Panc1 (cell line): ENCODE measurements at regions not wholly inside any gene's neighbourhood (a gene's known extent, or its start where the extent isn't known, plus 50 kb on each side); places are given as distances from the start of the nearest gene placed in this dataset.

Source experiments
- ATAC-seq: fragments of 200-7000 bp; cut with Tn5 transposase; 2 replicates; pipeline ENCODE4 v1.9.1; 2020; ENCODE audit warnings: mild to moderate bottlenecking, moderate library complexity
- BruUV-seq: library from RNA; stranded (reverse); fragments of 400-500 nt; replicated peaks from 2 replicates; lab custom pipeline; 2021; lab: Mats Ljungman, UMichigan
- CTCF ChIA-PET: fragments of 300-600 bp; sonication (Branson Sonifier 250); formaldehyde crosslinking; loops from one replicate; lab custom pipeline; 2022; ENCODE audit warnings: antibody characterized with exemption; lab: Charles Lee
- POLR2A ChIA-PET: fragments of 300-600 bp; sonication (Branson Sonifier 250); formaldehyde crosslinking; loops from one replicate; lab custom pipeline; 2022; ENCODE audit warnings: antibody characterized with exemption; lab: Charles Lee
- DNase-seq: peaks from one replicate; pipeline ENCODE4 v3.0.0-alpha.2; 2010; ENCODE audit warnings: low read depth, low spot score
- H3K27ac ChIP-seq: 2 replicates; pipeline ENCODE4 v1.5.1; 2011; ENCODE audit warnings: mild to moderate bottlenecking, low read length, inconsistent platforms
- H3K27me3 ChIP-seq: fragments of 200-500 bp; sonication (Bioruptor generic); 2 replicates; pipeline ENCODE4 v1.6.0; 2014; ENCODE audit warnings: low read length, inconsistent platforms; ENCODE audit not compliant: control insufficient read depth, insufficient read depth
- H3K36me3 ChIP-seq: fragments of 200-500 bp; sonication (Bioruptor generic); 2 replicates; pipeline ENCODE4 v1.5.1; 2014; ENCODE audit warnings: inconsistent platforms, mild to moderate bottlenecking, low read length, moderate library complexity; ENCODE audit not compliant: control insufficient read depth, insufficient read depth
- H3K4me1 ChIP-seq: 2 replicates; pipeline ENCODE4 v1.5.1; 2011; ENCODE audit warnings: inconsistent platforms, mild to moderate bottlenecking, low read length, moderate library complexity; ENCODE audit not compliant: control insufficient read depth, insufficient read depth
- H3K4me3 ChIP-seq, 2 experiments: 2 replicates each; pipeline ENCODE4 v1.5.1; 2011 to 2012; ENCODE audit warnings: low read depth in 2 of 2, low read length in 2 of 2, mild to moderate bottlenecking in 2 of 2, inconsistent platforms in 1 of 2, moderate library complexity in 1 of 2
- H3K9me3 ChIP-seq: fragments of 200-500 bp; sonication (Bioruptor generic); 2 replicates; pipeline ENCODE4 v1.5.1; 2014; ENCODE audit warnings: low read depth, mild to moderate bottlenecking, inconsistent platforms, low read length, moderate library complexity; ENCODE audit not compliant: control insufficient read depth, insufficient read depth
- CTCF ChIP-seq: fragments of 450-650 bp; IDR thresholded peaks from 2 replicates; pipeline ENCODE4 v1.5.1; 2017; ENCODE audit warnings: mild to moderate bottlenecking
- POLR2AphosphoS5 ChIP-seq: IDR thresholded peaks from 2 replicates; pipeline ENCODE4 v1.6.1; 2012; ENCODE audit warnings: mild to moderate bottlenecking, low read depth, low read length, moderate library complexity
- SIN3A ChIP-seq: IDR thresholded peaks from 2 replicates; pipeline ENCODE4 v1.6.1; 2012; ENCODE audit warnings: low read depth, mild to moderate bottlenecking, low read length, moderate library complexity, borderline replicate concordance; ENCODE audit not compliant: insufficient read depth
- TCF7L2 ChIP-seq: IDR thresholded peaks from 2 replicates; pipeline ENCODE4 v1.6.1; 2011; ENCODE audit warnings: mild to moderate bottlenecking, low read depth, low read length, inconsistent platforms
- in situ Hi-C: cut with HindIII; loops from 2 replicates; pipeline ENCODE4 v1.10.0; 2016; ENCODE audit warnings: low sequenced_read_pairs, low pct_unique_long_range_greater_than_20kb
- intact Hi-C: fragments of 100-400 bp; cut with micrococcal nuclease; formaldehyde crosslinking; loops from one replicate; pipeline ENCODE4 v1.10.0; 2022; ENCODE audit not compliant: unreplicated experiment
- TF ChIP-seq, protein P1 (sequence below), 2 experiments: IDR thresholded peaks; 2 replicates each; pipeline ENCODE4 v1.6.1; 2011 to 2012; ENCODE audit warnings: low read depth in 2 of 2, control low read depth in 1 of 2, low read length in 1 of 2, mild to moderate bottlenecking in 1 of 2, moderate library complexity in 1 of 2; ENCODE audit not compliant: insufficient read depth in 1 of 2

DNA sequence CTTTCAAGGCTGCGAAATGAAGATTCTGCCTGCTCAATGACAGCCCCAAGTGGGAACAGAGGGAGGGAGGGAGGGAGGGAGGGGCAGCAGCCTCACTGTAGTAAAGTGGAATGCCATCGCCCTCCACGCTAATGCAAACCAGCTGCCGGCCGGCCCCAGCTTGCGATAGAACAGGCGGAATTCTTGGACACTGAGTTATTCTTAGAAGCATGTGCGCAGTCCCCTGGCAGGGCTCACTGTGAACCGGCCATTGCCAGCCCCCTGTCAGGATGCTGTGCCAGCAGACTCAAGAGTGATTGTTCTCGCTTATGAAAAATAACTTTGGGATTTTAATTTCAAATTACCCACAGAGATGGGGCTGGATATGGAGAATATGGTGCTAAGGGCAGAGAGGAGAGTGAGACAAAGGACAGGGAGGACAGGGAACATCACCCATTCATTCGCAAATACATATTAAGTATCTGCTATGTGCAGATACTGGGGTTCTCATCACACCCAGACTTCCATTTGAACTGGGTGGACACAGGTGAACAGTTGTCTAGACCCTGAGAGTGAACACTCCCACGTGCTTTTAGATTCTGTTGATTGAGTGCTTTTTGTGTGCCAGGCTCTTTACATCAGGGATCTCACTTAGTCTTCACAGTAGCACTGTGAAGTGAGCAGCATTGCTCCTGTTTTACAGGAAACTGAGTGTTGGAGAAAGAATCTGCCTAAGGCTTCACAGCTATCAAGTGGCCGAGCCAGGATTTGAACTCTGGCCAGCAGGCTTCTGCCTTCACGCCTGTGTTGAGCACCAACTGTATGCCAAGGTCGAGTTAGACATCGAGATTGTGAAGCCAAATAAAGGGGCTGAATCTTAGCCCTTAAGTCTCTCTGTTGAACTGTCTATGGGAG is 192.9 kb downstream of the C12orf75 start:
- TF ChIP-seq POLR2AphosphoS5, result no peak
- TF ChIP-seq, protein P1, sequence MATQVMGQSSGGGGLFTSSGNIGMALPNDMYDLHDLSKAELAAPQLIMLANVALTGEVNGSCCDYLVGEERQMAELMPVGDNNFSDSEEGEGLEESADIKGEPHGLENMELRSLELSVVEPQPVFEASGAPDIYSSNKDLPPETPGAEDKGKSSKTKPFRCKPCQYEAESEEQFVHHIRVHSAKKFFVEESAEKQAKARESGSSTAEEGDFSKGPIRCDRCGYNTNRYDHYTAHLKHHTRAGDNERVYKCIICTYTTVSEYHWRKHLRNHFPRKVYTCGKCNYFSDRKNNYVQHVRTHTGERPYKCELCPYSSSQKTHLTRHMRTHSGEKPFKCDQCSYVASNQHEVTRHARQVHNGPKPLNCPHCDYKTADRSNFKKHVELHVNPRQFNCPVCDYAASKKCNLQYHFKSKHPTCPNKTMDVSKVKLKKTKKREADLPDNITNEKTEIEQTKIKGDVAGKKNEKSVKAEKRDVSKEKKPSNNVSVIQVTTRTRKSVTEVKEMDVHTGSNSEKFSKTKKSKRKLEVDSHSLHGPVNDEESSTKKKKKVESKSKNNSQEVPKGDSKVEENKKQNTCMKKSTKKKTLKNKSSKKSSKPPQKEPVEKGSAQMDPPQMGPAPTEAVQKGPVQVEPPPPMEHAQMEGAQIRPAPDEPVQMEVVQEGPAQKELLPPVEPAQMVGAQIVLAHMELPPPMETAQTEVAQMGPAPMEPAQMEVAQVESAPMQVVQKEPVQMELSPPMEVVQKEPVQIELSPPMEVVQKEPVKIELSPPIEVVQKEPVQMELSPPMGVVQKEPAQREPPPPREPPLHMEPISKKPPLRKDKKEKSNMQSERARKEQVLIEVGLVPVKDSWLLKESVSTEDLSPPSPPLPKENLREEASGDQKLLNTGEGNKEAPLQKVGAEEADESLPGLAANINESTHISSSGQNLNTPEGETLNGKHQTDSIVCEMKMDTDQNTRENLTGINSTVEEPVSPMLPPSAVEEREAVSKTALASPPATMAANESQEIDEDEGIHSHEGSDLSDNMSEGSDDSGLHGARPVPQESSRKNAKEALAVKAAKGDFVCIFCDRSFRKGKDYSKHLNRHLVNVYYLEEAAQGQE (IDR thresholded peaks at IDR 0.05; ENCODE audit: insufficient read depth in 1 of 2, low read depth in 2 of 2, low read length in 1 of 2), result no peak
- TF ChIP-seq SIN3A, result no peak
- no peak for TF ChIP-seq TCF7L2
- no peak for TF ChIP-seq CTCF
- Histone ChIP-seq H3K36me3 (no peaks in the 10 kb centered on the region), H3K4me1 (no peaks in the 10 kb centered on the region), H3K9me3 (no peaks in the 10 kb centered on the region), H3K4me3 (no peak overlapping the region), H3K27me3 (no peaks in the 10 kb centered on the region), H3K27ac (no peak overlapping the region)
- POLR2A ChIA-PET, result no interaction called here
- BruUV-seq, result no TSS peak
- DNase-seq (no peak), ATAC-seq (no peak)
- intact Hi-C loops (no loop called here), in situ Hi-C loops (no loop called here)
- CTCF ChIA-PET, result no interaction called here

DNA sequence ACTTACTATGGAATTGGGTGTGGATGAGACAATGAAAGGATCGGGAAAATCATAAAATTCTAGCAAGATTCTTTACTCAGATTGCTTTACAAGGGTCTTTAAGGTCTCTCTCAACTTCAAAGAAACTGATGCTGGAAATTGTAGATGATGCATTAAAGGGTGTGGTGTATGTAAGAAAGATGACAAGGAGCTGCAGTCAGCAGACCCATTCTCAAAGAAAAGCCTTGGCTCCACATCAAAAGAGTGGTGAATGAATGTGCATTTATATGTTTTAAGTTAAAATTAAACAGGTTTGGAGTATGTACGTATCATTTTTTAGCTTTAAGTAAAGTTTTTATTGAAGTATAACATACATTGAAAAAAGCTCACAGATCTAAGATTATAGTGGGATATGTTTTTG is 194.5 kb downstream of the C12orf75 start:
- POLR2A ChIA-PET, result no interaction called here

More for the DNA sequence above, 194.5 kb downstream of the C12orf75 start:
- Histone ChIP-seq H3K36me3 (no peaks in the 10 kb centered on the region), H3K4me1 (no peaks in the 10 kb centered on the region), H3K27ac (no peak overlapping the region), H3K27me3 (no peaks in the 10 kb centered on the region), H3K4me3 (no peak overlapping the region), H3K9me3 (no peaks in the 10 kb centered on the region)
- ATAC-seq (no peak), DNase-seq (no peak)
- intact Hi-C loops (no loop called here), in situ Hi-C loops (no loop called here)
- TF ChIP-seq POLR2AphosphoS5 (no peak), TCF7L2 (no peak), CTCF (no peak), SIN3A (no peak)
- TF ChIP-seq, protein P1 (IDR thresholded peaks at IDR 0.05; ENCODE audit: insufficient read depth in 1 of 2, low read depth in 2 of 2, low read length in 1 of 2), result no peak
- BruUV-seq, result no TSS peak
- CTCF ChIA-PET, result no interaction called here
